GM12891 (cell line): ENCODE measurements at regions not wholly inside any gene's neighbourhood (a gene's known extent, or its start where the extent isn't known, plus 50 kb on each side); places are given as distances from the start of the nearest gene placed in this dataset.

Source experiments
- POLR2A ChIP-seq: IDR thresholded peaks from 2 replicates; pipeline ENCODE4 v1.6.1; 2011; ENCODE audit warnings: low read depth, low read length, control low read depth
- POLR2AphosphoS5 ChIP-seq: IDR thresholded peaks from 2 replicates; pipeline ENCODE4 v1.6.1; 2011; ENCODE audit warnings: low read depth, low read length, control low read depth
- POU2F2 ChIP-seq: IDR thresholded peaks from 2 replicates; pipeline ENCODE4 v1.6.1; 2011; ENCODE audit warnings: low read depth, mild to moderate bottlenecking, control low read depth, low read length, moderate library complexity
- SPI1 ChIP-seq: IDR thresholded peaks from 2 replicates; pipeline ENCODE4 v1.6.1; 2011; ENCODE audit warnings: low read depth, low read length, control low read depth

DNA sequence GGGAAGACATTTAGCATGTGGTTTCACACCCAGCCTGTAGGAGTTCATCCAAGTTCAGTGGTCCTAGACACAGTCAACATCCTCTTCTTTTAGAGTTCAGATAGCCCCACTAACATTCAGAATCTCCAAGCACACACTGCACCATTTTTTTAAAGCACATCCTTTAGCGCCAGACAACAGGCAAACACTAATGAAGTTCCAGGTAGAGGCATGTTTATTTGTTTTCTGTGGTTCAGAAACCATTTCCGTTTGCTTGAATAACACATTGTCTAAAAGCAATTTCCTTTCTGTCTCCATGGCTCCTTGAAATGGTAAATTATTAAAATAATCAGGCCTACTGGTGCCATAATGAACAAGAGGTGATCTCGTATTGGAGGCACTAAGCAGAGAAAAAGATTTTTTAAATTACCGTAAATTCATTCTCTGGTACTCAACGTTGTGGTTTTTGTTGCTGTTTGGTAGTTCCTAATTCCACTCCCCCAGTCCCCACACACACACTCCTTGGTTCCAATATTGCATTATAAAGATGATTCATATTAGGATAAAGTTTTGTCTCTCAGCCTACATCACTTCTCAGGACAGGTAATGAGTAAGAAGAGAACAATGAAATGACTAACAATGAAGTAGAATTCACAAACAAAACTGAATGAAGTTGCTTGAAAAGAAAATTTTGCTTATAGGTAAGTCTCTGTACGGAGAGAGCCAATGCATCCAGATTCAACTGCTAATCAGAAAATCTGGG, 153.1 kb downstream of the PCSK1 start:
- TF ChIP-seq POLR2A (no peak), POLR2AphosphoS5 (no peak), POU2F2 (no peak), SPI1 (no peak)
